ENCODE measurements at regions not wholly inside any gene's neighbourhood (a gene's known extent, or its start where the extent isn't known, plus 50 kb on each side); places are given as distances from the start of the nearest gene placed in this dataset.

- no peak overlapping the region for H3K27ac ChIP-seq (ENCODE audit: extremely low read depth, low read depth, low read length)
- POLR2A ChIA-PET, result no interaction called here
- H3K4me1 ChIP-seq (ENCODE audit: control insufficient read depth, insufficient read depth, low read length), result 0 out of 2 replicates have a peak, but pooled peaks cover 2% of the 10 kb centered on the region
- no peaks in the 10 kb centered on the region for H3K9me3 ChIP-seq (ENCODE audit: control insufficient read depth, insufficient read depth, low read depth, low read length)
- TF ChIP-seq ZNF311 (tag by site-specific recombination; IDR thresholded peaks at IDR 0.05; ENCODE audit: borderline replicate concordance) (no peak), ZNF138 (tag by site-specific recombination; IDR thresholded peaks at IDR 0.05; ENCODE audit: borderline replicate concordance) (no peak), SALL2 (tag by site-specific recombination; IDR thresholded peaks at IDR 0.05; ENCODE audit: borderline replicate concordance) (no peak), ZNF248 (tag by site-specific recombination; IDR thresholded peaks at IDR 0.05) (no peak), ZNF10 (tag by site-specific recombination; IDR thresholded peaks at IDR 0.05) (no peak), ZNF221 (tag by site-specific recombination; IDR thresholded peaks at IDR 0.05; ENCODE audit: borderline replicate concordance) (no peak)
- no peak overlapping the region for H3K4me3 ChIP-seq (ENCODE audit: low read depth, low read length)
- CTCF ChIA-PET, result interaction anchor here (1.7 kb wide), 1 partner anchor 32 kb away, joined by 3 read pairs; no protein-coding TSS in a partner anchor
- no peaks in the 10 kb centered on the region for H3K36me3 ChIP-seq (ENCODE audit: control insufficient read depth in 2 of 2, insufficient read depth in 1 of 2, low read length in 2 of 2)
Observed at GRCh38 chr1:209157546-209158249, 425.8 kb upstream of the CAMK1G start.

DNA sequence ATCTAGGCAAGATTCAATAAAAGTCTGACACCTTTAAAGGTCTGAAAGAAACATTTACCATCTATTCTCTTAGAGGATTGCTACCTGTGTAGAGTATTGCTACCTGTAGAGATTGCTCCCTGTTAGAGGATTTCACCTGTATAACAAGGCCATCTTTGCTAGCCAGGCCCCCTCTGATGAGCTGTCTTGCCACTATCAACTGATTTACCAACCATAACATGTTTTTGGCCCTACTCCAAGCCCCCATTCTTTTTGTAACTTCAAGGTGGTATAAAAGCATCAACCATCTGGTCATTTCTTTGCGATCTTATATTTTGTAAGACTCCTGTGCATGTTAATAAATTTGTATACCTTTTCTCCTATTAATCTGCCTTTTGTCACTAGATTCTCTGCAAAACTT is 424.7 kb upstream of the CAMK1G start:
- TF ChIP-seq ZNF560 (tag by site-specific recombination; IDR thresholded peaks at IDR 0.05; ENCODE audit: borderline replicate concordance), result no peak
- ChIA-PET POLR2A (no interaction called here), CTCF (no interaction called here)
- no peak overlapping the region for H3K27ac ChIP-seq (ENCODE audit: extremely low read depth, low read depth, low read length)
- 0 out of 2 replicates have a peak, but pooled peaks cover 2% of the 10 kb centered on the region for H3K4me1 ChIP-seq (ENCODE audit: control insufficient read depth, insufficient read depth, low read length)
- H3K9me3 ChIP-seq (ENCODE audit: control insufficient read depth, insufficient read depth, low read depth, low read length), result no peaks in the 10 kb centered on the region
- H3K4me3 ChIP-seq (ENCODE audit: low read depth, low read length), result no peak overlapping the region
- no peaks in the 10 kb centered on the region for H3K36me3 ChIP-seq (ENCODE audit: control insufficient read depth in 2 of 2, insufficient read depth in 1 of 2, low read length in 2 of 2)

GRCh38 chr1:209160230-209160629 is 423.3 kb upstream of the CAMK1G start:
- ChIA-PET CTCF (no interaction called here), POLR2A (no interaction called here)

DNA sequence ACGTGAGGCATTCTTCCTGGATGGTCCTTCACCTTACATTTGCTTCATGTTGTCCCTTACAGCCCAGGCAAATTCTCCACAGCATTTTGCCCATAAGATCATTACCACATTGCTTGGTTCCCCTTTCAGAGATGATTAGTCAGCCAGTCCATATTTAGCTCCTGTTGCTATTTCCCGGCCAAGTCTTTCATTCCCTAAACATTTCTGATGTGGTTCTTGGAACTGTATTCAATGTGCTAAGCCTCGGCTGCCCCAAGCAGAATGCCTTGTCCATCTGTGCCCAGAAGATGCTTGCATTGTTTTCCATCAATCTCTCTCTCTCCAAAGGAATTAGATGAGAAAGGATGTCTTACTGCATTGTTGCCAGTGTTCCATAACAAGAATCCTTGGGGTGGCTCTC is 420.9 kb upstream of the CAMK1G start:
- Histone ChIP-seq H3K36me3 (ENCODE audit: control insufficient read depth in 2 of 2, insufficient read depth in 1 of 2, low read length in 2 of 2) (no peaks in the 10 kb centered on the region), H3K4me3 (ENCODE audit: low read depth, low read length) (no peak overlapping the region), H3K4me1 (ENCODE audit: control insufficient read depth, insufficient read depth, low read length) (0 out of 2 replicates have a peak, but pooled peaks cover 2% of the 10 kb centered on the region), H3K9me3 (ENCODE audit: control insufficient read depth, insufficient read depth, low read depth, low read length) (no peaks in the 10 kb centered on the region), H3K27ac (ENCODE audit: extremely low read depth, low read depth, low read length) (no peak overlapping the region)
- TF ChIP-seq ZNF2 (tag by site-specific recombination; IDR thresholded peaks at IDR 0.05) (no peak), ZNF555 (tag by site-specific recombination; conservative IDR thresholded peaks at IDR 0.05) (no peak), ZNF544 (tag by site-specific recombination; IDR thresholded peaks at IDR 0.05) (no peak), BCL11A (tag by site-specific recombination; IDR thresholded peaks at IDR 0.05; ENCODE audit: low read depth) (no peak), ZBTB48 (tag by site-specific recombination; IDR thresholded peaks at IDR 0.05) (no peak), ZNF747 (tag by site-specific recombination; IDR thresholded peaks at IDR 0.05) (no peak), ZNF114 (tag by site-specific recombination; IDR thresholded peaks at IDR 0.05) (no peak), ZNF530 (tag by site-specific recombination; IDR thresholded peaks at IDR 0.05; ENCODE audit: low read depth) (no peak), ZNF10 (tag by site-specific recombination; IDR thresholded peaks at IDR 0.05) (no peak)
- TF ChIP-seq, protein P1, sequence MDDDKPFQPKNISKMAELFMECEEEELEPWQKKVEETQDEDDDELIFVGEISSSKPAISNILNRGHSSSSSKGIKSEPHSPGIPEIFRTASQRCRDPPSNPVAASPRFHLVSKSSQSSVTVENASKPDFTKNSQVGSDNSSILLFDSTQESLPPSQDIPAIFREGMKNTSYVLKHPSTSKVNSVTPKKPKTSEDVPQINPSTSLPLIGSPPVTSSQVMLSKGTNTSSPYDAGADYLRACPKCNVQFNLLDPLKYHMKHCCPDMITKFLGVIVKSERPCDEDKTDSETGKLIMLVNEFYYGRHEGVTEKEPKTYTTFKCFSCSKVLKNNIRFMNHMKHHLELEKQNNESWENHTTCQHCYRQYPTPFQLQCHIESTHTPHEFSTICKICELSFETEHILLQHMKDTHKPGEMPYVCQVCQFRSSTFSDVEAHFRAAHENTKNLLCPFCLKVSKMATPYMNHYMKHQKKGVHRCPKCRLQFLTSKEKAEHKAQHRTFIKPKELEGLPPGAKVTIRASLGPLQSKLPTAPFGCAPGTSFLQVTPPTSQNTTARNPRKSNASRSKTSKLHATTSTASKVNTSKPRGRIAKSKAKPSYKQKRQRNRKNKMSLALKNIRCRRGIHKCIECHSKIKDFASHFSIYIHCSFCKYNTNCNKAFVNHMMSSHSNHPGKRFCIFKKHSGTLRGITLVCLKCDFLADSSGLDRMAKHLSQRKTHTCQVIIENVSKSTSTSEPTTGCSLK (tag by site-specific recombination; IDR thresholded peaks at IDR 0.05), result no peak
- POLR2A ChIA-PET, result no interaction called here
- CTCF ChIA-PET, result interaction anchor here (0.6 to 0.7 kb wide), 2 partner anchors 203 to 873 kb away, joined by 3 to 4 read pairs; no protein-coding TSS in a partner anchor

More at GRCh38 chr1:209160230-209160629, 423.3 kb upstream of the CAMK1G start:
- Histone ChIP-seq H3K4me1 (ENCODE audit: control insufficient read depth, insufficient read depth, low read length) (0 out of 2 replicates have a peak, but pooled peaks cover 2% of the 10 kb centered on the region), H3K36me3 (ENCODE audit: control insufficient read depth in 2 of 2, insufficient read depth in 1 of 2, low read length in 2 of 2) (no peaks in the 10 kb centered on the region), H3K27ac (ENCODE audit: extremely low read depth, low read depth, low read length) (no peak overlapping the region), H3K4me3 (ENCODE audit: low read depth, low read length) (no peak overlapping the region), H3K9me3 (ENCODE audit: control insufficient read depth, insufficient read depth, low read depth, low read length) (no peaks in the 10 kb centered on the region)
- no peak for TF ChIP-seq ZBTB48 (tag by site-specific recombination; IDR thresholded peaks at IDR 0.05)
